SK-MEL-5 (cell line): ENCODE measurements at regions not wholly inside any gene's neighbourhood (a gene's known extent, or its start where the extent isn't known, plus 50 kb on each side); places are given as distances from the start of the nearest gene placed in this dataset.

Experiments
- DNase-seq: peaks from one replicate; pipeline ENCODE4 v3.0.0-alpha.2; 2016; ENCODE audit warnings: low read depth, low spot score
- in situ Hi-C: cut with HindIII; loops from 2 replicates; pipeline ENCODE4 v1.10.0; 2016; ENCODE audit warnings: low sequenced_read_pairs, high pct_unique_total_duplicates, low pct_unique_long_range_greater_than_20kb

DNA sequence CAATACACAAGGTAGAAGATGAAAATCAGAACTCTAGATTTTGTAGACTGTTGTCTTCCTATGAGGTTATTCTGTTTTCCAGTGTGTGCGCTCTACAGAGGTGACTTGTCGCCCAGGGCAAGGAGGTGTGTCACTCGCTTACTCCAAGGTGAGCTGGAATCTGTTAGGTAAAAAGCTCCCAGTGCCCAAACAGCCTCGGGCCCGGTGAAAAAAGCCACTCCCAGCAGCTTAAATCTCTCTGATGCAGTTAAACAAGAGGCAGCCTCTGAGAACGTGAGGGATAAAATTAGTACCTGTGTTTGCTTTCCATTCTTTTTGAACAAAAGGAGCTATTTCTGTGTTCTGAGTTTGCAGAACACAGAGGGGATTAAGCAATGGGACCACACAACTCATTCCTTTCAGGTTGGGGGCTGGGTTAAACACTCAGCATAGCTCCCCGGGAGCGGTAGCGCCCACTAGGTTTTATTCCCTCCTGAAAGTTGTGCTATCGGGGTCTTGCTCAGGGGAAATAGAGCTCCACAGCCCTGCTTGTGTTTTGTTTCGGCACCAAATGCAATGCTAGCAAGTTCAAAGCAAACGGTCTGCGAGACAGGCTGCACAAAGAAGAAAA, 181.2 kb downstream of the FOXA2 start:
- in situ Hi-C loops, result no loop called here
- DNase-seq, result no peak

DNA sequence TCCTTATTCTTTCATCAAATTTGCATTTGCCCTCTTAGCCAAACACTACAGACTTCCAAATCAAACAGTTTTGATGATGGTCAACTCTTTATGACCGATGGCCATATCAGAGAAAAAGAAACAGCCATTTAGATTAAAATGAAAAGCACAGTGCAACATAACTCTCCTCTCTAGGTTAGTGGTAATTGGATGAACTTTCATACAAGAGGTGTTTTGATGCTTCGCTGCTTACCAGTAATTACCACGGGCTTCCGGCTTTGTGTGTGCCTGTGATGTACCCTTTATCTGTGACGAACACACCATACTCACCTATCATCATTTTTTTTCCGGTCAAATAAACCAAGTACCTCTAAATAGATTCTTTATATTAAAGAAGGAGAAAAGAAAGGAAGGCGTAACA, 181.8 kb downstream of the FOXA2 start:
- in situ Hi-C loops, result no loop called here
- no peak for DNase-seq

DNA sequence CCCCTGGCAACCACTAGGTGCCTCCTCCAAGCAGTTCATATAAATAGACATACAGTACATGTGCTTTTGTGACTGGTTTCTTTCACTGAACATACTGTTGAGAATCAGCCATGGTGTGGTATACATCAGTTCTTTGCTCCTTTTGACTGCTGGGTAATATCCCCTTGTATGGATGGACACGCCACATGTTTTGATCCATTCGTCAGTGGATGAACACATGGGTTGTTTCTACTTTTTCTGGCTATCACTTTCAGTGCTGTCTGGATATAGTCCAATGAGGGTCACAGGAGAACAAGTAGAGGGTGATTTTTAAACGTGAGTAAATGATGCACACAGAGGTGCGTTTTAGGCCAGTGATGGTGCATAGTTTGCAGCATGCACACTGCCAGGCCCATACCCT, 183.9 kb downstream of the FOXA2 start:
- in situ Hi-C loops, result no loop called here
- DNase-seq, result no peak

DNA sequence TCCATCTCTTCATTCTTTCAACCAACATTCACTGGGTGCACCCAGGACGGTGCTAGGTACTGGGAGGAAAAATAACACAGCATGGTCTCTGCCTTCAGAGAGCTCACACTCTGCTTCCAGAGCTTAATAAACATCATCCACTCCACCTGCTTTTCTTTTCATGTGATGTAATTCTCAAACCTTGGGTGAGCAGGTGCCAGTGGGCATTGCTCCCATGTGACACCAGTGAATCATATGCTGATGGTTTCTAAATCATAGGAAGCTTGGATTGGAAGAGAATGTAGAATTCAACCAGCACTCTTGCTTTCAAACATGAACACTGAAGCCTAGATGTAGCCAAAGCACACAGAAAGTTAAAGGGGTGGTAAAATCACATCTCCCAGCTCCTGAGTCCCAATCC, 189.8 kb downstream of the FOXA2 start:
- DNase-seq, result no peak
- in situ Hi-C loops, result no loop called here

DNA sequence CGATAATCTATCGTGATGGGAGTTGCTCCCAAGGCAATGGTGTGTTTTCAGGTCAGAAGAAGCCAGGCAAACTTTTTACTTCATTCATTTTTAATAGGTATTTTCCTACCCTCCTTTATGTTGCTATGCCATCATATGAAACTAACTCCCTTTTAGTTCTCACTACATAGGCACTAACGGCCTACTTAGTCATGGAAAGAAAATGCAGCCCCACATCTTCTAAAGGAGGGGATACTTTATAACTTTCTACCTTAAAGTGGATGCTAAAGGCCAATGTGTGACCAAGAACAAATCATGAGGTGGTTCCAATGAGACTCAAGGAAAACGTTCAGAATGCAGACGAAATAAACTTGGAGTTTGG, 193.8 kb downstream of the FOXA2 start:
- in situ Hi-C loops, result no loop called here
- DNase-seq, result no peak

DNA sequence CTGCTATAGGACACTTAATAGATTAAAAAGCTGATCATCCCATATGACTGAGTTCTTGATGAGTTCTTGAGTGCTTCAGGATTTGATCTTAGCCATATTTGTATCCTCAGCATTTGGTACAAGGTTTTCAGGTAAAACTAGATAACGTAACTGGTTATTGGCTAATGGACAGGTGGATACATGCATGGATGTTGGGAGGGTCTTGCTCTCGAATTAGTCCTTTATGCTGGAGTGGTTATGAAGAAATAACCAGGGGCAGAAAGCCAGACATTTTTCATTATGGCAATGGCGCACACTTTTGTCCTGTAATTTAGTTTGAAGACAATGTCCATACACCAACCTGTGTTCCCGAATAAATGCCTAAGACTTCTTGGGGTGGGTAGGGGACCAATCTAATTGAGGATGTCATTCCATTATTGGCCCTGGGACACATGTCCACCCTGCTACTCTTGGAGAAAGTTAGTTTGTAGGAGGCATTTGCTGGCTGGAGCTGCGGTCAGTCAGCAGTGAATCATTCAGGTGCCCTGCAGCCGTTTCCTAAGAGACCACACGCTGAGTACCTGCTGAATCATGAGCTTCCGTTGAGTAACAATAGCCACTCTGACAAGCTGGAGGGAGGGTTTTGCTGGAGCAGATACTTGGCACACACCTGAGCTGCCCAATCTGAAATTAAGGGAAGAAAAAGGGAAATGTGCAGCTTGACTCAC, 194.4 kb downstream of the FOXA2 start:
- in situ Hi-C loops, result no loop called here
- no peak for DNase-seq

DNA sequence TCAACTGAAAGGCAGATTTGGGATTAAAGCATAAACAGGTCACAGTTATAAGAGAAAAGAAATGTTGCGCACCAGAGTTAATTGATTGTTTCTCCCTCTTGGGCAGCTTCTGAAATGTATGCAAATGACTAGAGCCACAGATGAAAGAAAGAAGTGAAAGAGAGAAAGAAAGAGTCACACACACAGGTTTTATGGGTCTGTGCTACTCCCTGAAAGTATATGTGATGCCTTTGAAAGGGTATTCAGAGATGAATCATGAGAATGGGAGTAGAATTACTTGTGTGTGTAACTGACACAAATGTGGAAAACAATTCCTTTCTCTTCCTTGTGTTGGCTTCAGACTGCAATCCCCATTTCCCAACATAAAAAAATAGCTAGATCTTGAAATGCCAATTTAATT, 196.9 kb downstream of the FOXA2 start:
- no peak for DNase-seq
- in situ Hi-C loops, result no loop called here

DNA sequence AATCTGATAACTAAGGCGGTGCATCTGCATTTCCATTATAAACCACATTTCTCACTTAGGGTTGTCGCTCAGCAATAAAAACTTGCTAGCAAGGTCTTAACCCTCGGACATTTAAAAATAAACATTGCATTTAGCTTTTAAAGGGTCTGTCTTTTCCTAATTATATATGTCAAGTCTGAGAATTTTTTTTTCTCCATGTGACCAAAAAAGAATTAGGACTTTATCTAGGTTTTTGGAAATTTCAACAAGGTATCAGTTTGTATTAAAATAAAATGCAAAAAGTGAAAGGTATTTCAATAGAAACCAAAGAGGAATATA, 198.1 kb downstream of the FOXA2 start:
- in situ Hi-C loops, result no loop called here
- no peak for DNase-seq

DNA sequence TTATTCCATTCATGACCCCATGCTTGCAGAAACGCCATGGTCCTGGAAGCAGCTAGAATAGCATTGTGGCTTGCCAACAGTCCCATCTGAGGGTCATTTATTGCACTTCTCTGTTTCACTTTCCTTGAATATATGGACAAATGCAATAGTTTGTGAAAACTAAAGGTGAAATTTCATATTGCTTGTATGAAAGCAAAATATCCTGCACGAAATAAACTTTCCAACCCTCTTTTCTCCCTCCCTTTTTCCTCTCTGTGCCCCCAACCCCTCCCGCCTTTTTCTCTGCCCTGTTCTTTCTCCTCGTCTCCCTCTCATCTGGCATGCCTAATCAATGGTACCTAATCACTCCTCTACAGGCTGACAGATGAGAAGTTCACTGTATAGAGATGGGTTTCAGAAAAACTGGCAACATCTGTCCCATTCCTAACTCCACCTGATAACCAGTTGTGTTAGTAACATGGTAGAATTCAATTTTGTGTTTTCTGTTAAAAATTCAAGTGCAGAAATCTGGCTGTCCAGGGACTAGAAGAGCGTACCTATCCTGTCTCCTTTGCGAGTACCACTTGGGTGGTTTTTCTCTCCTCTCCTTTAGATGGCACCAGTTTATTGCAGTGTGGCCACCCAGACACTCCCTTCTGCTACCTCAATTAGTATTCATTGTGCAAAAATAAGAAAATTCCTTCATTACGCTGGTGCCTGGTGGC, 198.6 kb downstream of the FOXA2 start:
- peak; percentile 25 for DNase-seq
- in situ Hi-C loops, result no loop called here

DNA sequence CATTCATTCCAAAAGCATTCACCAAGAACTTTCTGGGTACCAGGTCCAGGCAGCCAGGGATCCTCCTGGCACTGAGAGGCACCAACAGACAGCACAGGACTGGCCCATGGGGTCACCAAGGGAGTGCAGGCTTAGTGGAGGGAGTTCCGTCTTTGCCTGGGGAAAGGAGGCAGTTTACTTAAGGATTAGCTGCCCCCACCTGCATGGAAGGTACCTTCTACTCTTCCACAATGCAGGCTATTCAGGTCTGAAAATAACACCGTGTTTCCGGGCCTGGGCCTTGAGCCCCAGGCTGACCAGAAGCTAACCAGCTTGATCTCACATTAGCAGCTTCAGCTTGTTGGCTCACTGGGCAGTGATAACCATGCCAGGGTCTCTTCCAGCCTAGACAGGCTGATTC, 199.4 kb downstream of the FOXA2 start:
- in situ Hi-C loops, result no loop called here
- DNase-seq, result no peak

DNA sequence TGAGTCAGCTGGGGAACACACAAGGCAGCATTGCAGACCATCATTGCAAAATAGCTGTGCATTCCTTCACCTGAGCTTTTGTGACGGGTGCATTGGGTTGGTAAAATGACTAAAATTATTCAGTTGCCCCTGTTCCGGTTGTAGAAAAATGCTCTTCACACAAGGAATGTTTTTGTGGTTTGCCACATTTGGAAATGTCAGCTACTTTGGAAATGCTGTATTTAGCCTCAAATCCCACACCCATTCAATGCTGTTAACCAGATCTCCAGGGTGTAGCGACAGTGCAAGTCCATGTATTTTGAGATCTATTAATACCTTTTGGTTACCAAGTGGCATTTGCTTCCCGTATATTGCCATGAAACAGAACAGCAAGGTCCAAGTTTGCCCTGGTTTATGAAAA, 201.2 kb downstream of the FOXA2 start:
- no peak for DNase-seq
- in situ Hi-C loops, result no loop called here

DNA sequence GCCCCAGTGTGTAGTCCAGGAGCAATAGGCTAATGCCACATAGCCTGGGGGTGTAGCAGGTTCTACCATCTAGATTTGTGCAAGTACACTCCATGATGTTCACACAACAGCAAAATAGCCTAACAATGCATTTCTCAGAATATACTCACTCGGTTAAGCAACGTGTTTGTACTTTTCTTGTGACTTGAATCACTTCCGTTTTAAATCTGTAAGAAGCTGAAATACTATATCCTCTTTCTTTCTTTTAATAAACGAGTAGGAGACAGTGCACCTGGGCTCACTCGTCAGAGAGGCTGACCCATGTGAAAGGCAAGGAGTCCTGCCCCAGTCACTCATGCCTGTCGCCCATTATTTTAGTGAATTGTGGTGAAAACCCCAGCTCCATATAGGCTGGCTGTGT, 201.6 kb downstream of the FOXA2 start:
- in situ Hi-C loops, result no loop called here

DNA sequence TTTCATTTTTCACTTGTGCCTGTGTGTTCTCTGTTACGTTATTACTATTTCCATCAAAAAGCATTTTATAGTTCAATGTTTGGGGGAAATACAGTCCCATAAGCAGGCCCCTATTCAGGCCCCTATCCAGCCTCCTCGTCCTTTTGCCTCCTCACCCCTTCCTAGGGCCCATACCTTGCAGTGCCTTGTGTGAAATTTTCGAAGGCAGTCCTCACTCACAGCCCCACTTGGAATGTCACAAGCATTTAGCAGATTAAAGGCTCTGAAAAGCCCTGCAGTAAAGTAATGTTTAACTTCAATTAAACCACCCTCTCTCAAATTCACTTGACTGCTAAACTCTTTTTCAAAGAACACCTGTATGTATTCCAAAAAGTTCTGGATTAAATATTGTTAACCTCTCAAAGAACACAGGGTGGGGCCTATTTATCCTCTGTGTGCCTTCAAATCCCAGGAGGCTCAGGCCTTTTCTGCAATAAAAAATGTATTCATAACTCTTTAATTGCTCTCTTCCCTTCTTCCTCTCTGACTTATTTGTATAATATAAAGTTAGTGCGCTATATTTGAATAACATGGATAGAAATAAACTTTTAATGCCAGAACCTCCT, 202.5 kb downstream of the FOXA2 start:
- in situ Hi-C loops, result no loop called here
- no peak for DNase-seq

More for the DNA sequence above, 201.6 kb downstream of the FOXA2 start:
- DNase-seq, result no peak

DNA sequence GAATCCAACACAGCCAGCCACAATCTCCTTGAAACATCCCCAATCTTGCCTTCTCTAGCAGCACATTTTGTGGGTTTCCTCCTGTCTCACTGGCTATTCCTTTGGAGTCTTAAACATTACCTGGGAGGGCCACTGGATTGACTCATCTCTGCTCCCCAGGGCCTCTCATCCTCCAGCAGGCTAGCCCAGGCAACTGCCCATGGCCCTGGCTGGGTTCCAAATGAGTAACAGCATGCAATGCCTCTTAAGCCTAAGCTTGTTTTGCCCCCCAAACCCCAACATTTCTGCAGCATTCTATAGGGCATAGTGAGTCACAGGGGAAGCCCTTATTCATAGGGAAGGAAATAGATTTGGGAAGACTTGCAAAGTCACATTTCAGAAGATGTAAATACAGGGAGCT, 204.9 kb downstream of the FOXA2 start:
- no peak for DNase-seq
- in situ Hi-C loops, result no loop called here

DNA sequence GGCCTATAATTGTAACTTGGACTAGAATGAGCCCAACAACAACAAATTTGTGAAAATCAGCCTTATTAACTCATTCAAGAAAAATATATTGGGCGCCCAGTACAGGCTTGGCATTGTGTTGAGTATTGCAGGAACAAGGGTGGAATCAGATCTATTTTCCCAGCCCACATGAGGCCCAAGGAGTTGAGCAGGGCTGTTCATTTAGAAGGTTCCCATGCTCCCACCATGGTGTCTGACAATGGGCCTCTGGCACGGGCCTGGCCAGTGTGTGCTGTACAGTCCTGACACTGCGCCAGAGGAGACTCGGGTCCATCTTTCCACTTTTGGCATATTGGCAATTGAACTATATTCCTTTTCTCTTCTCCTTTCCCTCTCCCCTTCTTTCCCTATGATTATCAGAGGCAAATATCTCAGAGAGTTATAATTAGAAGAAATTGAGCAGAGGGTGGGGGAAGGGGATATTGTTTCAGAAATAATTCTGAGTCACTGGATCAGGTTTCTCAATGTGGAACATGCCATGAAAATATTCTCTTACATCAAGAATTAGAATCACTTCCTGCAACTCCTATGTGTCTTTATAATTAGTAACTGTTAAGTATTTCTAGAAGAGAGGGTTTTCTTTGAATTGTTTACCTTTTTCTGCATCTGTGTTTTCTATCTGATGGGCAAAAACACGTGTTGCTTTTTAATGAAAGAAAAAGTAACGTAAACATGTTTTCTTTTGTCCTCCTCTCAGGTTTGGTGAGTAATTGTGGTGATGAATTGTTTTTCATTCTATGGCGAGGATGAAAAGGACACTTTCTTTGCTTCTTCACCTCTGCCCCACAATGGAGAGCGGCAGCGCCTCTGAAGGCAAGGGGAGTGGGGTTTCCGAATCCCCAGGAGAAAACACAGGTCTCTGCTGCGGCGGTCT, 209.4 kb downstream of the FOXA2 start:
- in situ Hi-C loops, result no loop called here
- no peak for DNase-seq

DNA sequence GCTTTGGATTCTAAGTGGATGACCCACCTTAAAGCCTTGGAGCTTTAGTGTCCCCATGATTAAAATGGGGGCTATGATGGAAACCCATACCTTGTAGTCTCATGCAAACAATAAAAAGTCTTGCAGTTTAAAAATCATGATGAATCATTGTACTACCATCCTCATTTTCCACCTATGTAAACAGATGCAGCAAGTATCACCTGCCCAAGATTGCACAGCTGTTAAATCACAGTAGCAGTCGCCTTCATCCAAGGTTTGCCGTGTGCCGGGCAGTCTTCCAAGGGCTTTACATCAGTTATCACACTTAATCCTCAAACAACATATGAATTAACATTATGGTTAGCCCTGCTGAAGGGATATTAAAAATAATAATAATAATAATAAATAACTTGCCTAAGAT, 210.3 kb downstream of the FOXA2 start:
- in situ Hi-C loops, result no loop called here
- no peak for DNase-seq

DNA sequence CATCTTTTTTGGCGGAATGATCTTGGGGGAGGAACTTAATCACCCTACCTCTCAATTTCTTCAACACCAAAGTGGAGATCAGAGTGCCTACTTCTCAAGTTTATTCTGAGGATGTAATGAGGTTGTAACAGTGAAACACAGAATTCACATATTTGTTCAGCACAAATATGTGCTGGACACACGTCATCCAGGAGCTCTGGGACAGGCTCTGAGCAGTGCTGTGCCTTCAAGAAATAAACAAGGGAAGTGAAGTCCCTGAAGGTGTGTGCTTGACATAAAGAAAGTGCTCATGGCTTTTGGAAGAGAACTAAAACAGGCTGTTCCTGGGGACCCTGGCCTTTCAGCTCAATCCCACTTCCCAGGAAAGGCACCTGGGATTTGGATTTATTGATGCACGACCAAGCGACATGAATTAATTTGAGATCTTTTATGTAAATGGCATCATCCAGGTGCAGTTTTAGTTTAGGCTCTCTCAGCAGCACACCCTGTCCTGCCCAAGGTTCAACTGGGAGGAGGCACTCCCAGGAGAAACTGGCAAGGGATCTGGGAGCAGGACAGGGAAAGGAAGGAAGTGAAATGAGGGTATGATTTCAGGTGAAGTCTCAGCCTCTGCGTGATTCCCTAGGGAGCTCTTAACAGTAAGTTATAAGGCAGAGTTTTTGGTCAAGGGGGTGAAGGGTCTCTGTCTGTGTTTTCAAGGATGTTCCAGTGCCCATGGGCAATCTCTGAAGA, 211.0 kb downstream of the FOXA2 start:
- in situ Hi-C loops, result no loop called here
- DNase-seq, result no peak
